HG03521 (cell line): ENCODE measurements at regions not wholly inside any gene's neighbourhood (a gene's known extent, or its start where the extent isn't known, plus 50 kb on each side); places are given as distances from the start of the nearest gene placed in this dataset.

Source experiments
- ATAC-seq: cut with Tn5 transposase; IDR thresholded peaks from one replicate; pipeline ENCODE4 v1.9.1; 2021; ENCODE audit warnings: mild to moderate bottlenecking, moderate library complexity; ENCODE audit not compliant: unreplicated experiment

GRCh38 chr4:110770353-110770752 is 147.5 kb upstream of the PITX2 start:
- no peak for ATAC-seq

- no peak for ATAC-seq
Observed at GRCh38 chr4:110778521-110778920, 155.6 kb upstream of the PITX2 start.

GRCh38 chr4:110780538-110780937 is 157.7 kb upstream of the PITX2 start:
- ATAC-seq = no peak

GRCh38 chr4:110781944-110782343 is 159.1 kb upstream of the PITX2 start:
- ATAC-seq = no peak

- no peak for ATAC-seq
Observed at GRCh38 chr4:110787109-110787508, 164.2 kb upstream of the PITX2 start.

GRCh38 chr4:110787707-110788106 is 164.8 kb upstream of the PITX2 start:
- ATAC-seq = no peak

- ATAC-seq = no peak
Observed at GRCh38 chr4:110788302-110788701, 165.4 kb upstream of the PITX2 start.

- ATAC-seq = no peak
Observed at GRCh38 chr4:110792036-110792435, 169.2 kb upstream of the PITX2 start.

- ATAC-seq = no peak
Observed at GRCh38 chr4:110793381-110793801, 170.5 kb upstream of the PITX2 start.

- no peak for ATAC-seq
Observed at GRCh38 chr4:110793890-110794554, 171.1 kb upstream of the PITX2 start.

- ATAC-seq = no peak
Observed at GRCh38 chr4:110795971-110796370, 173.1 kb upstream of the PITX2 start.

GRCh38 chr4:110797486-110797885 is 174.6 kb upstream of the PITX2 start:
- ATAC-seq = no peak

- ATAC-seq = no peak
Observed at GRCh38 chr4:110798687-110799086, 175.8 kb upstream of the PITX2 start.

GRCh38 chr4:110799211-110799610 is 176.3 kb upstream of the PITX2 start:
- no peak for ATAC-seq

- ATAC-seq = no peak
Observed at GRCh38 chr4:110801591-110801990, 178.7 kb upstream of the PITX2 start.

- no peak for ATAC-seq
Observed at GRCh38 chr4:110808351-110808878, 185.5 kb upstream of the PITX2 start.

GRCh38 chr4:110815950-110816349 is 193.1 kb upstream of the PITX2 start:
- no peak for ATAC-seq

GRCh38 chr4:110816367-110816766 is 193.5 kb upstream of the PITX2 start:
- no peak for ATAC-seq

GRCh38 chr4:110821186-110821585 is 198.3 kb upstream of the PITX2 start:
- no peak for ATAC-seq

GRCh38 chr4:110823251-110823650 is 200.4 kb upstream of the PITX2 start:
- no peak for ATAC-seq

- ATAC-seq = no peak
Observed at GRCh38 chr4:110824344-110824743, 201.5 kb upstream of the PITX2 start.

GRCh38 chr4:110826656-110827055 is 203.8 kb upstream of the PITX2 start:
- ATAC-seq = no peak

GRCh38 chr4:110830461-110830860 is 207.6 kb upstream of the PITX2 start:
- no peak for ATAC-seq
